Right renal cortex interstitium (tissue), 3 donors: ENCODE measurements at regions not wholly inside any gene's neighbourhood (a gene's known extent, or its start where the extent isn't known, plus 50 kb on each side); places are given as distances from the start of the nearest gene placed in this dataset.
"Not testable (repeated sequence)": the region's sequence is repeated elsewhere in the genome, so short reads cannot be mapped to it uniquely, and the experiment has no call there.

Experiments
- DNase-seq, 3 donors: peaks; one replicate each; pipeline ENCODE4 v3.0.0-alpha.2; 2013; ENCODE audit warnings: low read depth in 3 of 3, low spot score in 2 of 3

DNA sequence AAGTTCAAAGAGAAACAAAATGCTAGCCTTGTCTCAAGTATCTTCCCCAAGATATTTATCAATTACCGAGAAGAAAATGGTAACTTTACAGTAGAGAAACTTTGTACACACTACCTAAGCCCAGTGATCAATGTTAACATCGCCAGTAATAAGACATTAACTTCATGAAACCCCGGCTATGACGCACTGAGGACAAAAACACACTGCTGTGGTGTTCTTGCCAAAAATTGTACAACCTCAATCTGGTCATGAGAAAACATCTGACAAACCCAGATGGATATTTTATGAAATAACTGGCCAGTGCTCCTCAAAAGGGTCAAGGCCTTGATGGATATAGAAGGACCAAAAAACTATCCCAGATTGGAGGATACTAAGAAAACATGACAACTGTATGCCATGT lies 85.5 kb upstream of the DTNBP1 start:
- DNase-seq, result no peak

DNA sequence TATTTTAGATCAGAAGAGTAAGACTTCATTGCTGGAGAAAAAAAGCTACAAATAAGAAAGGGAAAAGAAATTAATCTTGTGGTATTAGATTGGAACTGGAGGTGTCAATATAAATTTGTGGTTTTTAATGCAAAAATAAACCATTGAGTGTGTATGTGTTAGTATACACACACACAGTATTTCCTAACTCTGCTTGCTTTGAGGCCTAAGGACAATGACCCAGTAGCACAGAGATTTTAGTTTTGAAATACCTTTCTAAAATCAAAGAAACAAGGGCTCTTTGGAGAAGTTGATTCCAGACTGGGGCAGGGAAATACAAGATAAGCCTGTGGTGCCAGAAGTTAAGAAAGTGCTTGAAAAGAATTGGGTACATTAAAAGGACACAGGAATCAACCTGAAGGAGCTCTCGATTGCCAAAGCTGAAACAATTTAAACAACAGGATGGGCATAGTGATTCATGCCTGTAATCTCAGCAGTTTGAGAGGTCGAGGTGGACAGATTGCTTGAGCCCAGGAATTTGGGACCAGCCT lies 84.6 kb upstream of the DTNBP1 start:
- no peak for DNase-seq

DNA sequence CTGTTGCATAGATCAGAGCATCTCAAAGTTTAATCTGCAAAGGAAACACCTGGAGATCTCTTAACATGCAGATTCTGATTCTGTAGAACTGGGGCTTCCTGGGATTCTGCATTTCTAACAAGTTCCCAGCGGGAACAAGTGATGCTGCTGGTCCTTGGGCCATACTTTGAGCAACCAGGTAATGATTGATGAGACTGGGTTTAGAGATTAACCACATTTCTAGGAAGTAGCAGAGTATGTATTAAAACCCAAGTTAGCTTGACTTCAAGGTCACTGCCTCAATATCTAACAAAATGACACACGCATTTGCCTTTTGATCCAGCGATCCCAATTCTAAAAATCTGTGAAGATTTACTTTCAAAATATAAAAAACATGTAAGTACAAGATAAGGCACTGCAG lies 83.0 kb upstream of the DTNBP1 start:
- DNase-seq, result no peak

DNA sequence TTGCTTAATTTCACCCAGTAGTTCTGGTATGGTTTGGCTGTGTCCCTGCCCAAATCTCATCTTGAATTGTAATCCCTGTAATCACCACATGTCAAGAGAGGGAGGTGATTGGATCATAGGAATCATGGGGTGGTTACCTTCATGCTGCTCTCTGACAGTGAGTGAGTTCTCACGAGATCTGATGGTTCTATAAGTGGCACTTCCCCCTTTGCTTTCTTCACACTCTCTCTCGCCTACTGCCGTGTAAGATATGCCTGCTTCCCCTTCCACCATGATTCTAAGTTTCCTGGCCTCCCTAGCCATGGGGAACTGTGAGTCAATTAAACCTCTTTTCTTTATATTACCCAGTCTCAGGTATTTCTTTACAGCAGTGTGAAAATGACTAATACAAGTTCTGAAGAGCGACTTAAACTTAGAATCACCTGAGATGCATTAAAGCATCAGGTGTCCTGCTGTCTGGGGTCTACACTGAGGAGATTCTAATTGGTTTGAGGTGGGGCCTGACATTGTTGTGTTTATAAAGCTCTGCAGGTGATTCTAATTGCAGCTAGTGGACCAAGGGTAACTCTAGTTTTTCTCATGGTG lies 82.1 kb upstream of the DTNBP1 start:
- DNase-seq, result no peak

DNA sequence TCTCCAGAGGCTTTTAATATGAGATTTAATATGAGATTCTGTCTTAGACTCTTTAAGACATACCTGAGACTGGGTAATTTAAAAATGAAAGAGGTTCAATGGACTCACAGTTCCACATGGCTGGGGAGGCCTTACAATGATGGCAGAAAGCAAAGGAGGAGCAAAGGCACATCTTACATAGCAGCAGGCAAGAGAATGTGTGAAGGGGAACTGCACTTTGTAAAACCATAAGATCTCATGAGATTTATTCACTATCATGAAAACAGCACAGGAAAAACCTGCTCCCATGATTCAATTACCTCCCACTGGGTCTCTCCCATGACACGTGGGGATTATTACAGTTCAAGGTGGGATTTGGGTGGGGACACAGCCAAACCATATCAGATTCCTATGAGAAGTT lies 79.2 kb upstream of the DTNBP1 start:
- not testable (repeated sequence) for DNase-seq

DNA sequence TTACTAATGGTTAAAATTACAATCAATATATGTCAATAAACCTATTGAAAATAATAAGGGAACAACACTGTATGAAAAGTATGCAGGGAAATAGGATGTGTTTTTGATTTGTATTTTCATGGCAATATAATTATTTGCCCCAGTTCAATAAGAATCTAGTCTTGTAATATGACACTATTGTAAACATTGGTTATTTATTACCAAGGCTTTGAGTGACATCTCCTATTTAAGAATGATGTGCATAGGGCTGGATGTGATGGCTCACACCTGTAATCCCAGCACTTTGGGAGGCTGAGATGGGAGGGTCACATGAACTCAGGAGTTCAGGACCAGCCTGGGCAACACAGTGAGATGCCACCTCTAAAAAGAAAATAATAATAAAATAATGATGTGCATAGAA lies 78.6 kb upstream of the DTNBP1 start:
- DNase-seq, result no peak

DNA sequence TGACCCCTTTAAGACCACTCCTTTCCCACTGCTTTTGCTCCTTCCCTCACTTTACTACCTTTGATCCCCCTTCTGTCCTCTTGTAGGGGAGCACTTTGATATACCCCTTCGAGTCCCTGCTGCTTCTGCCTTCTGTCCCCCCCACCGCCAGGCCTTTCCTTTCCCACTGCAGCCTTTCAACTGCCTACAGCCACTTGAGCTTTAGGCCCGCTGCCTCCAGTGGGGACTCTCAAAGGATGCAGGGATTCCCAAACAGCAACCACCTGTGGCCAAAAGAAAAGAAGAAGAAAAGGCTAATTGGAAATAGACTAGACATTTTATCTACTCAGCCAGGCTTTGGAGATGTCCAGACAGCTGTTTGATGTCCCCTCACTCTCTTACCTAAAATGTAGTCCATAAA lies 77.0 kb upstream of the DTNBP1 start:
- no peak for DNase-seq

DNA sequence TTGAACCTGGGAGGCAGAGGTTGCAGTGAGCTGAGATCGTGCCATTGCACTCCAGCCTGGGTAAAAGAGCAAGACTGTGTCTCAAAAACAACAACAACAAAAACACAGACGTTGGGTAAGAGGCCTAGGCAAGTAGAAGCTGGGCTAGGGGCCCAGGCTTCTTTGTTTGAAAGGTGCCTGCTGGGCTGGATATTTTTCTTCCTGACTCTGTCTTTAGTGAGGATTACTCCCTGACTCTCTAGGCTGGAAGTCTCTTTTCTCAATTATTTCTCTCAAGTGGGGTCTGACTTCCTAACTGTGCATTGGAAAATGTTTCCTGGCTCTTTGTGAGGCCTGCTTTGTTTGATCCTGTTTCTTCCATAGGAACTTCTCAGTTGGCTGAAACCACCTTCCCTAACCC lies 76.5 kb upstream of the DTNBP1 start:
- DNase-seq, result no peak

DNA sequence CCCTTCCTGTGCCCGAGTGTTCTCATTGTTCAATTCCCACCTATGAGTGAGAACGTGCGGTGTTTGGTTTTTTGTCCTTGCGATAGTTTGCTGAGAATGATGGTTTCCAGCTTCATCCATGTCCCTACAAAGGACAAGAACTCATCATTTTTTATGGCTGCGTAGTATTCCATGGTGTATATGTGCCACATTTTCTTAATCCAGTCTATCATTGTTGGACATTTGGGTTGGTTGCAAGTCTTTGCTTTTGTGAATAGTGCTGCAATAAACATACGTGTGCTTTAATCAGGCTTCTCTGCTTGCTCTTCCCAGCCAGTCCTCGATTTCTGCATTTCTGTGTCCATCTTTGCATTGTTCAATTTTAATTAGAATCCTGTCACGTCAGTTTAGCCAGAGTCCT lies 75.4 kb upstream of the DTNBP1 start:
- DNase-seq, result not testable (repeated sequence)

DNA sequence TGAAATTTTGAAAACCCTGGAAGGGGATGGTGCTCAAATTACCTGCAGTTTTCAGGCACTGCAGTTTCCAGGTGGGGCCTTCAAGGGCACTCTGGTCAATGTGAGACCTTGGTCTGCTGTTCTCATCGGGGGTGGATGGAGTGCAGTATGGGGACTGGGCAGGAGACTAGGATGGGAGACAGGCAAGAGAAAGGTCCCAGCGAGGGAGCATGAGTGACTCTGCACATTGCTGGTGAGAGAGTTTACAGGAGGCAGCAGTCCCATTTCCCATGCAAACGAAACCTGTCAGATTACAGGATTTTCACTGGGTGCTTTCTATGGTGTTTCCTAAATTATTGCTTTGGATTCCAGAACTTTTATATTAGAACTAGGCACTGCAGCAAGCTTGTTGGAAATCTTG lies 73.5 kb upstream of the DTNBP1 start:
- DNase-seq, result no peak

DNA sequence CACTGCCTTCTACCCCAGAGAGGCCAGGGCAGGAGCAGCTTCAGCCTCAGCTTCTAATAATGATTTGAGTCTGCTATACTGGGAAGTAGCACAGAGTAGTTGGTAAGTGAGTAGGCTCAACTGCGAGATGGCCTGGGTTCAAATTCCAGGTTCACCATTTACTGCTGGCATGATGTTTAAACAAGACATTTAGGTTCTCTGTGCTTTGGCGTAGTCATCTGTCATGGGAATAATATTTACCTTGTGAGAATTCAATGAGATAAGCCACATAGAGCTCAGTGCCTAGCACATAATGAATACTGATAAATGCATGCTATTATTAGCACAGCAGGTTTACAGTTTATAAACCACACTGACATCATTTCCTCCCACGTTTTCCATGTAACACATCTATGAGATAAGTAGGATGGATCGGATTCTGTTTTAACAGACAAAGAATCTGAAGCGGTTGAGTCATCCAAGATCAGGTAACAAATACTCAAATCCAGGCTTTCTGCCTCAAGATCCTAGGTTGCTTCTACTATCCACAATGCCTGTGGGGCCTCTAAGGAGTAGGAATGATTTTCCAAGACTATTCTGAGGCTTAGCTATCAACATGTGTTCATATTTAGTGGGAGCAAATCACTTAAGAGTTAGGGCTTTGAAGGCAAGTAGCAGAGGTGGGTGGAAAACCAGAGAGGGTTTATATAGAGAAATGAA lies 72.9 kb upstream of the DTNBP1 start:
- DNase-seq, result no peak

DNA sequence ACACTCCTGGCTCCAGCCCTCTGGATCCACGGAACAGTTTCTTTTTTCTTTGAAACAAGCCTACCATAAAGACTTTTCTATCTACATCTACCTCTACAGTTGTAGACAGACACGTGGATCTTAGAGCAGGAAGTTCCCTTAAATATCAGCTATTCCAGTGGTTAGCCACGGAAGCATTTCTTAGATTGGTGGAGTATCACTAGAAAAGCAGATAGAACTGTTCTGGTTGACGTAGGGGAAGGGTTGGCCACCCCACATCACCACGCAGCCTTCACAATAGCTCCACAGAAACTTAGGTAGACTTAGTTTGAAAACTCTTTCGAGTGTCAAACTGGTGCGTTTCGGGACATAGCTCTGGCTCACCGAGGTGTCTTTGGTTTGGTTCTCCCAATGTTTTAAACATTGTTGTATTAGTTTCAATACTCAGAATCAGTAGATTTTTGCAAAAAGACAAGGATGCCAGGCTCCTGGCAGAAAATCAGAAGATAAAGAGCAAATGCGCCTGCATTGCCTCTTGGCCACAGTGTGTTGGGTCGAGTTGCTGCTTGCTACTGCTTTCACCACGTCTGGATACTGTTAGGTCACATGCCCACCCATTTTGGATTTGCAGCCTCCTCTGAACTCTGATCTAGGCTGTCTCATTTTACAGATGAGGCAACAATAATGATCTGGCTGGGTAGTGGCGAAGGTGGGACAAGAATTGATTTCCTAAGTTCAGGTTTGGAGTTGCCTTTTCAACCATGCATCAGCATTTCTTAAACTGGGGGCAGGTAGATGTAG lies 71.5 kb upstream of the DTNBP1 start:
- DNase-seq, result no peak

DNA sequence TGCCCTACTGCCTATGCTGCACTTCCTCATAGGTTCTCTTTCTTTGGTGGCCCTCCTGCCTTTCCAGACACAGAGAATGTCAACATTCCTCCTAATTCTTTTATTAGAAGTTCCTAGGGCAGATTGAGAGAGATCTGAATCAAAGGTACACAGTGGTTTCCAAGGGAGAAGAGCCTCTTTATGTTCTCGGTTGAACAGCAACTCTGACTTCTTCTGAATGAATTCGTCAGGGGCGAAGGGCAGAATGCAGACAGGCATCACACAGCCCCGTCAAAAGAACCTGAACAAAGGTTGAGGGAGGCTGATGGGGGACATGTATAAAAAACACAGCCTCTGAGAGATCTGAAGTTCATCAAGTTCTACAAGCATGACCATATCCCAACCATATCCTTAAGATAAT lies 68.1 kb upstream of the DTNBP1 start:
- no peak for DNase-seq

DNA sequence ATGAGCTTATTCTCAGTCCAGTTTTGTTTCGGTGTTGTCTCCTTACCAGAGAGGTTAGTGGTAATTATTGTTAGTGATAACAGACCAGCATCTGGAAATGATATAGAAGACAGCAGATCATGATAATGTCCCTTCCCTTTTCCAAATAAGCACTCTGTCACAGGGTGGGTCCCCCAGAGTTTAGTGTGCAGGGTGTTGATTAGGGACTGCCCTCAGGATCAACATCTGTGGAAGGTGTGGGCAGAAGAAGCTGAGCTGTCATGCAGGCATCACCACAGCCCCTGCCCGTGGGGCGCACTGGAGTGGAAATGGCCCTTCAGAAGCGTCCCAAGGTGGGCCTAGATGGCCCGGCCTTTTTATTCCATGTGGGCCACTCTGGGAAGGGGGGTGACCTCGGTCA lies 67.6 kb upstream of the DTNBP1 start:
- no peak for DNase-seq

DNA sequence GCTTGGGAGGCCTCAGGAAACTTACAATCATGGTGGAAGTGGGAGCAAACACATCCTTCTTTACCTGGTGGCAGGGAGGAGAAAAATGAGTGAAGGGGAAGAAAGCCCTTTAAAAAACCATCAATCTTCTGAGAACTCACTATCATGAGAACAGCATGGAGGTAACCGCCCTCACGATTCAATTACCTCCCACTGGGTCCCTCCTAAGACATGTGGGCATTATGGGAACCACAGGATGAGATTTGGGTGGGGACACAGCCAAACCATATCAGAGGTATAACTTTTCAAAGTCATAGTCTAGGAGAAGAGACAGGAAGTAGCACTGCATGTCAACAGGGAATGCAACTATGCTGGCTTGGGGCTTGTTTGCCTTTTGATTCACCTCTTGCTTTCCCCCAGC lies 59.9 kb upstream of the DTNBP1 start:
- no peak for DNase-seq

DNA sequence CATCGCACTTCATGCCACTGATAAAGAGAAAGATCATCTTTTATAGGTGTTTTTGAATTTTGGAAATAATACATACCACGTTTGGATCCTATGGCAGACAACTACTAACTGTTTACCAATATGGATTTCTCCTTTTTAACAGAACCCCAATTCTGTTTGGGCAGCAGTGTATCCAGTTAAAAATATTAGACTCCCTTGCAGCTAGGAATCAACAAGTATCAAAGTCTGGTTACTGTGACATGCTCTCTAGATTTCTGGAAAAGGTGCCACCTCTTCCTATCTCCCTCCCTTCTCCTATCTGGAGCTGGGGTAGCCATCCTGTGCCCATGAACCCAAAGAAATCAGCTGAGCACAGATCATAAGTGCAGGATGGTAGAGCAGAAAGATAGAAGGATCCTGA lies 54.1 kb upstream of the DTNBP1 start:
- DNase-seq, result no peak

DNA sequence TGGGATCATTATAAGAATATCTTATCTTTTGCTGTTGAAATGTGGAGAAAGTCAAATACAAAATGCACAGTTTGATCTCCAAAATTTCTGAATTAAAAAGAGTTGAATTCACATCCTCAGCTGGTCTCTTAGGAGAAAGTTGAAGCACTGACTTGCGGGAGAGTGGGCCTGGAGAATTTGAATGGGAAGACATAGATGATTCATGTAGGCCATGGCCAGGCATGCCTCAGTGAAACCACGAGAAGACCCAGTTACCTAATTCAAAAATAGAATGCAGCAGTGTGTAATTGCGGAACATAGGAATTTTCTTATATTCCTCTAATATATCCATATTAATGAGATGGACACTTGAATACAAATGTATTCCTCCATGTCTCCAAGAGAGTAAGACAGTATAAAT lies 53.0 kb upstream of the DTNBP1 start:
- DNase-seq, result no peak

DNA sequence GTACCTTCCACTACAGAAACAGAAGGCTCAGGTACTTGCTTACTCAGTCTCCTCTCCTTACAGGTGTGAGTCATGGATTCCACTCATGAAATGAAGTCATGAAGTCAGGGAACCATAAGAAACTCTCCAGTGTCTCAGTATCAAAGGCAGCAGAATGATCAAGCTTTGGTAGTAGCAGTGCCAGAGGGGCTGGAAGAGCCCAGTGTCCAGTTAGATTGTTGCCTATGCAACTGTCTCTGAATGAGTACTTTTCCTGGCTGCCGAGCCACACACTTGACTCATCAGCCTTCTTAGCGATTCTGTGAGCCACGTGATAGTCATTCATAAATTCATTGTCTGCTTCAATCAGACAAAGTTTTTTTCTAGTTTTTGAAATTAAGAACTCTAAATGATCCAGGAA lies 52.2 kb upstream of the DTNBP1 start:
- DNase-seq, result no peak

DNA sequence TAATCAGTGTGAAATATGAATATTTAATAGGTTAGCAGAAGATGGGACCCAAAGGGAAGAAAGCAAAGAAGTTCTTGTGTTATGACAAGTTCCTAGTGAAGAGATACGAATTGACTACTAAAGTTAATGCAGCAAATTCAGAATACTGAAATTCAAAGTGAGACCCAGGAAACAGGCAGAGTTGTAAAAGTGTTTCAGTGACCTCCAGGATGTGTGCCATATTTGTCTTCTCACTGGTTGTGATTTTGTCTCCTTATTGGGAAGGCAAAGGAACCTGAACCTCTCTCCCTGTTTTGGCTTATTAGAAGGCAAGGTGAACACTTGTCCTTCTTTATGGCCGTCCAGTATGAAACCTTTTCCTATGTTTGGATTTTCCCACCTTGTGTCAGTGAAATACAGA lies 51.8 kb upstream of the DTNBP1 start:
- DNase-seq, result no peak

DNA sequence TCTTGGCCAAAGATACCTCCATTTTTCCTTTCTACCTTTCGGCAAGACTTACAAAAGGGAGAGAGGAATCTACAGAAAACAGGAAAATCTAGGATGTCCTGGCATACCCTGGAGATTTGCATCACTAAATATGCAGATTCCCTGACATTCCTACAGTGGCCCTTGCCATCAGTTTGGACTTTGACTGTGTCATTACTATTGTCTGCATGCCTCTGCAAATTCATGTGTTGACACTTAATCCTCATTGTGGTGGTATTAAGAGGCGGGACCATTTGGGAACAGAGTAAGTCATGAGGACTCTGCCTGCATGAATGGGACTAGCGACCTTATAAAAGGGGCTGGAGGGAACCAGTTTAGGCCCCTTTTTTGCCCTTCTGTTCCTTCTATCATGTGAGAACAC lies 50.5 kb upstream of the DTNBP1 start:
- no peak for DNase-seq

DNA sequence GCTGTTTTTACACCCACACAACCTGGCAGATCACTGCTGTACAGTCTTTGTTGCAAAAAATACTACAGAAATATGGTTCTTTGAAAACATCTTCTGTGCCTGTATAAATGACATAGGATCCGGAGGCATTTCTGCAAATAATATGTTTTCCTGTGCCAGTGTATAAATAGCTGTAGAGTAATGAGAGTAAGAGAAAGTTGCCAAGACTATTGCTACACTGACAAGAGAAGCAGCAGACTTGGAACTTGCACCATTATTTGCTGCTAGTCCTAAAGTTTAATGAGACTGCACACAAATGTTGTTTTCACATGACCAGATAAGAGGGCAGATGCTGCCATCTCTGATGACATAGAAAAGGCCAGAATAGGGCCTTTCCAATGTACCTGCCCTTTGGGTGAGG lies 50.0 kb upstream of the DTNBP1 start:
- no peak for DNase-seq
